ENCODE measurements at regions not wholly inside any gene's neighbourhood (a gene's known extent, or its start where the extent isn't known, plus 50 kb on each side); places are given as distances from the start of the nearest gene placed in this dataset.
"Not testable (repeated sequence)": the region's sequence is repeated elsewhere in the genome, so short reads cannot be mapped to it uniquely, and the experiment has no call there.

- DNase-seq (ENCODE audit: low spot score) = no peak
These were observed 624.1 kb downstream of the CCDC85A start for GRCh38 chr2:56807861-56808260.

- no peak for DNase-seq (ENCODE audit: low spot score)
These were observed 627.6 kb downstream of the CCDC85A start for GRCh38 chr2:56811401-56811800.

- DNase-seq (ENCODE audit: low spot score) = no peak
These were observed 628.6 kb downstream of the CCDC85A start for GRCh38 chr2:56812432-56812831.

GRCh38 chr2:56813490-56813889 is 629.7 kb downstream of the CCDC85A start:
- DNase-seq (ENCODE audit: low spot score) = no peak

- DNase-seq (ENCODE audit: low spot score) = no peak
These were observed 632.9 kb downstream of the CCDC85A start for GRCh38 chr2:56816666-56817065.

- no peak for DNase-seq (ENCODE audit: low spot score)
These were observed 648.0 kb downstream of the CCDC85A start for GRCh38 chr2:56831780-56832179.

GRCh38 chr2:56834686-56835085 is 650.9 kb downstream of the CCDC85A start:
- no peak for DNase-seq (ENCODE audit: low spot score)

- DNase-seq (ENCODE audit: low spot score) = not testable (repeated sequence)
These were observed 656.2 kb downstream of the CCDC85A start for GRCh38 chr2:56840009-56840408.

GRCh38 chr2:56860991-56861390 is 677.2 kb downstream of the CCDC85A start:
- DNase-seq (ENCODE audit: low spot score) = no peak

- DNase-seq (ENCODE audit: low spot score) = peak; percentile 7
These were observed 687.9 kb downstream of the CCDC85A start for GRCh38 chr2:56871644-56872043.

- no peak for DNase-seq (ENCODE audit: low spot score)
These were observed 690.9 kb downstream of the CCDC85A start for GRCh38 chr2:56874717-56875116.

GRCh38 chr2:56889738-56890137 is 705.9 kb downstream of the CCDC85A start:
- DNase-seq (ENCODE audit: low spot score) = no peak

GRCh38 chr2:56892382-56892781 is 708.6 kb downstream of the CCDC85A start:
- no peak for DNase-seq (ENCODE audit: low spot score)

- no peak for DNase-seq (ENCODE audit: low spot score)
These were observed 715.2 kb downstream of the CCDC85A start for GRCh38 chr2:56898986-56899385.

GRCh38 chr2:56912490-56912889 is 728.7 kb downstream of the CCDC85A start:
- no peak for DNase-seq (ENCODE audit: low spot score)

- DNase-seq (ENCODE audit: low spot score) = no peak
These were observed 735.0 kb downstream of the CCDC85A start for GRCh38 chr2:56918790-56919189.

- DNase-seq (ENCODE audit: low spot score) = no peak
These were observed 750.2 kb downstream of the CCDC85A start for GRCh38 chr2:56933976-56934375.

GRCh38 chr2:56934866-56935265 is 751.1 kb downstream of the CCDC85A start:
- DNase-seq (ENCODE audit: low spot score) = no peak

GRCh38 chr2:56940054-56940453 is 756.3 kb downstream of the CCDC85A start:
- no peak for DNase-seq (ENCODE audit: low spot score)

- DNase-seq (ENCODE audit: low spot score) = no peak
These were observed 769.1 kb downstream of the CCDC85A start for GRCh38 chr2:56952871-56953270.

GRCh38 chr2:56960581-56960980 is 776.8 kb downstream of the CCDC85A start:
- no peak for DNase-seq (ENCODE audit: low spot score)

- no peak for DNase-seq (ENCODE audit: low spot score)
These were observed 778.9 kb downstream of the CCDC85A start for GRCh38 chr2:56962673-56963072.

GRCh38 chr2:56969513-56969912 is 785.7 kb downstream of the CCDC85A start:
- no peak for DNase-seq (ENCODE audit: low spot score)

- DNase-seq (ENCODE audit: low spot score) = no peak
These were observed 787.7 kb downstream of the CCDC85A start for GRCh38 chr2:56971383-56971974.

- peak; percentile 7 for DNase-seq (ENCODE audit: low spot score)
These were observed 797.8 kb downstream of the CCDC85A start for GRCh38 chr2:56981554-56981953.

Measured in hepatic stellate cell (primary cell).